ENCODE measurements at regions not wholly inside any gene's neighbourhood (a gene's known extent, or its start where the extent isn't known, plus 50 kb on each side); places are given as distances from the start of the nearest gene placed in this dataset.

DNA sequence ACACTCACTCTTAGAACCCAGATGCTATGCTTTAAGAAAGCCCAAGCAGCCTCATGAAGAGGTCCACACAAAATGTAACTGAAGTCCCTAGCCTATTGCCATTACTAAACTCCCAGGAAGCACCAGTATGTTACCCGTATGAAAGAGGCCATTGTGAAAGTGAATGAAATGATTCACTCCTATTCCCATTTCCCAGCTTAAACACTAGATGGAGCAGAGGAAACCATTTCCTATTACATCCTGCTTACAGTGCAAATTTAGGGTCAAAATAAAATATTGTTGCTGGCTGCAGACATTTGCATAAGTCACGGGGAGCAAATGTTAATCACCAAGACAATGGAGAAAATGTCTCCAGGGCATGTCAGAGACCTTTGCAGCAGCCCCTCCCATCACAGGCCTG, 989.7 kb upstream of the CRIM1 start:
- ChIA-PET RAD21 (ENCODE audit: unreplicated experiment) (no interaction called here), SMC1A (ENCODE audit: uncharacterized antibody, unreplicated experiment) (no interaction called here), CTCF (interaction anchor here (1.2 kb wide), 1 partner anchor 45 kb away, joined by 3 read pairs; no protein-coding TSS in a partner anchor), POLR2A (no interaction called here)
- DNase-seq (ENCODE audit: low read depth, low spot score) = no peak
- no peaks in the 10 kb centered on the region for H3K4me1 ChIP-seq (ENCODE audit: control insufficient read depth, insufficient read depth, low read length)
- BruUV-seq (replicated peaks) = no TSS peak
- no peaks in the 10 kb centered on the region for H3K36me3 ChIP-seq (ENCODE audit: control insufficient read depth in 2 of 2, insufficient read depth in 2 of 2, low read length in 1 of 2)
- no peak overlapping the region for H3K4me3 ChIP-seq
- H4K20me1 ChIP-seq (ENCODE audit: control insufficient read depth, insufficient read depth) = no peaks in the 10 kb centered on the region
- no peak overlapping the region for H2AFZ ChIP-seq (ENCODE audit: control insufficient read depth, low read depth, low read length)
- no peak overlapping the region for H3K4me2 ChIP-seq (ENCODE audit: control insufficient read depth, insufficient read depth)
- H3K9me3 ChIP-seq (replicated peaks; ENCODE audit: control insufficient read depth, insufficient read depth, low read length) = no peaks in the 10 kb centered on the region
- no peak overlapping the region for H3K27ac ChIP-seq (ENCODE audit: control insufficient read depth, insufficient read depth)
- H3K9ac ChIP-seq (ENCODE audit: control insufficient read depth, insufficient read depth, low read length) = no peak overlapping the region
- WGBS (ENCODE audit: insufficient coverage, insufficient replicate concordance, low lambda C conversion rate, missing lambda C conversion rate) = 58% methylated on average over 2 of the region's 2 CpGs
- H3K79me2 ChIP-seq (ENCODE audit: control insufficient read depth, insufficient read depth, low read length) = no peaks in the 10 kb centered on the region
- intact Hi-C loops (cut with micrococcal nuclease; ENCODE audit: unreplicated experiment) (no loop called here), in situ Hi-C loops (cut with MboI) (no loop called here)
- no peak for ATAC-seq
- FAIRE-seq = no peak
- H3K27me3 ChIP-seq (replicated peaks in 1 of 2; ENCODE audit: control insufficient read depth in 2 of 2, insufficient read depth in 2 of 2, low read length in 1 of 2) = no peaks in the 10 kb centered on the region
- TF ChIP-seq CHD4 (IDR thresholded peaks at IDR 0.05) = no peak
- TF ChIP-seq, protein P1, sequence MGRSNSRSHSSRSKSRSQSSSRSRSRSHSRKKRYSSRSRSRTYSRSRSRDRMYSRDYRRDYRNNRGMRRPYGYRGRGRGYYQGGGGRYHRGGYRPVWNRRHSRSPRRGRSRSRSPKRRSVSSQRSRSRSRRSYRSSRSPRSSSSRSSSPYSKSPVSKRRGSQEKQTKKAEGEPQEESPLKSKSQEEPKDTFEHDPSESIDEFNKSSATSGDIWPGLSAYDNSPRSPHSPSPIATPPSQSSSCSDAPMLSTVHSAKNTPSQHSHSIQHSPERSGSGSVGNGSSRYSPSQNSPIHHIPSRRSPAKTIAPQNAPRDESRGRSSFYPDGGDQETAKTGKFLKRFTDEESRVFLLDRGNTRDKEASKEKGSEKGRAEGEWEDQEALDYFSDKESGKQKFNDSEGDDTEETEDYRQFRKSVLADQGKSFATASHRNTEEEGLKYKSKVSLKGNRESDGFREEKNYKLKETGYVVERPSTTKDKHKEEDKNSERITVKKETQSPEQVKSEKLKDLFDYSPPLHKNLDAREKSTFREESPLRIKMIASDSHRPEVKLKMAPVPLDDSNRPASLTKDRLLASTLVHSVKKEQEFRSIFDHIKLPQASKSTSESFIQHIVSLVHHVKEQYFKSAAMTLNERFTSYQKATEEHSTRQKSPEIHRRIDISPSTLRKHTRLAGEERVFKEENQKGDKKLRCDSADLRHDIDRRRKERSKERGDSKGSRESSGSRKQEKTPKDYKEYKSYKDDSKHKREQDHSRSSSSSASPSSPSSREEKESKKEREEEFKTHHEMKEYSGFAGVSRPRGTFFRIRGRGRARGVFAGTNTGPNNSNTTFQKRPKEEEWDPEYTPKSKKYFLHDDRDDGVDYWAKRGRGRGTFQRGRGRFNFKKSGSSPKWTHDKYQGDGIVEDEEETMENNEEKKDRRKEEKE (IDR thresholded peaks at IDR 0.05) = no peak
- no peak for TF ChIP-seq NRF1 (conservative IDR thresholded peaks at IDR 0.05; ENCODE audit: low read depth, low read length)
- no peak for TF ChIP-seq BMI1 (IDR thresholded peaks at IDR 0.05; ENCODE audit: borderline replicate concordance)
- TF ChIP-seq CREM (IDR thresholded peaks at IDR 0.05; ENCODE audit: low read depth) = no peak
- TF ChIP-seq NFIC (IDR thresholded peaks at IDR 0.05; ENCODE audit: low read depth, low read length) = no peak
- TF ChIP-seq, protein P2, sequence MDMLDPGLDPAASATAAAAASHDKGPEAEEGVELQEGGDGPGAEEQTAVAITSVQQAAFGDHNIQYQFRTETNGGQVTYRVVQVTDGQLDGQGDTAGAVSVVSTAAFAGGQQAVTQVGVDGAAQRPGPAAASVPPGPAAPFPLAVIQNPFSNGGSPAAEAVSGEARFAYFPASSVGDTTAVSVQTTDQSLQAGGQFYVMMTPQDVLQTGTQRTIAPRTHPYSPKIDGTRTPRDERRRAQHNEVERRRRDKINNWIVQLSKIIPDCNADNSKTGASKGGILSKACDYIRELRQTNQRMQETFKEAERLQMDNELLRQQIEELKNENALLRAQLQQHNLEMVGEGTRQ (IDR thresholded peaks at IDR 0.05; ENCODE audit: borderline replicate concordance, low read depth, low read length) = no peak
- TF ChIP-seq TAF1 (IDR thresholded peaks at IDR 0.05; ENCODE audit: borderline replicate concordance, low read depth, low read length) = no peak
- TF ChIP-seq, protein P3, sequence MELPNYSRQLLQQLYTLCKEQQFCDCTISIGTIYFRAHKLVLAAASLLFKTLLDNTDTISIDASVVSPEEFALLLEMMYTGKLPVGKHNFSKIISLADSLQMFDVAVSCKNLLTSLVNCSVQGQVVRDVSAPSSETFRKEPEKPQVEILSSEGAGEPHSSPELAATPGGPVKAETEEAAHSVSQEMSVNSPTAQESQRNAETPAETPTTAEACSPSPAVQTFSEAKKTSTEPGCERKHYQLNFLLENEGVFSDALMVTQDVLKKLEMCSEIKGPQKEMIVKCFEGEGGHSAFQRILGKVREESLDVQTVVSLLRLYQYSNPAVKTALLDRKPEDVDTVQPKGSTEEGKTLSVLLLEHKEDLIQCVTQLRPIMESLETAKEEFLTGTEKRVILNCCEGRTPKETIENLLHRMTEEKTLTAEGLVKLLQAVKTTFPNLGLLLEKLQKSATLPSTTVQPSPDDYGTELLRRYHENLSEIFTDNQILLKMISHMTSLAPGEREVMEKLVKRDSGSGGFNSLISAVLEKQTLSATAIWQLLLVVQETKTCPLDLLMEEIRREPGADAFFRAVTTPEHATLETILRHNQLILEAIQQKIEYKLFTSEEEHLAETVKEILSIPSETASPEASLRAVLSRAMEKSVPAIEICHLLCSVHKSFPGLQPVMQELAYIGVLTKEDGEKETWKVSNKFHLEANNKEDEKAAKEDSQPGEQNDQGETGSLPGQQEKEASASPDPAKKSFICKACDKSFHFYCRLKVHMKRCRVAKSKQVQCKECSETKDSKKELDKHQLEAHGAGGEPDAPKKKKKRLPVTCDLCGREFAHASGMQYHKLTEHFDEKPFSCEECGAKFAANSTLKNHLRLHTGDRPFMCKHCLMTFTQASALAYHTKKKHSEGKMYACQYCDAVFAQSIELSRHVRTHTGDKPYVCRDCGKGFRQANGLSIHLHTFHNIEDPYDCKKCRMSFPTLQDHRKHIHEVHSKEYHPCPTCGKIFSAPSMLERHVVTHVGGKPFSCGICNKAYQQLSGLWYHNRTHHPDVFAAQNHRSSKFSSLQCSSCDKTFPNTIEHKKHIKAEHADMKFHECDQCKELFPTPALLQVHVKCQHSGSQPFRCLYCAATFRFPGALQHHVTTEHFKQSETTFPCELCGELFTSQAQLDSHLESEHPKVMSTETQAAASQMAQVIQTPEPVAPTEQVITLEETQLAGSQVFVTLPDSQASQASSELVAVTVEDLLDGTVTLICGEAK (IDR thresholded peaks at IDR 0.05; ENCODE audit: borderline replicate concordance) = no peak
- no peak for TF ChIP-seq CEBPZ (IDR thresholded peaks at IDR 0.05; ENCODE audit: low read depth, low read length)
- no peak for TF ChIP-seq ZBED1 (IDR thresholded peaks at IDR 0.05; ENCODE audit: borderline replicate concordance)
- no peak for TF ChIP-seq RAD21 (IDR thresholded peaks at IDR 0.05; ENCODE audit: insufficient read depth, low read depth, low read length)
- TF ChIP-seq SIX5 (IDR thresholded peaks at IDR 0.05; ENCODE audit: low read depth, low read length, severe bottlenecking) = no peak
- no peak for TF ChIP-seq RELA (IDR thresholded peaks at IDR 0.05; ENCODE audit: borderline replicate concordance, partially characterized antibody)
- no peak for TF ChIP-seq SMC3 (IDR thresholded peaks at IDR 0.05; ENCODE audit: borderline replicate concordance, low read length)

Measured in GM12878 (cell line).